Panc1 (cell line): ENCODE measurements at regions not wholly inside any gene's neighbourhood (a gene's known extent, or its start where the extent isn't known, plus 50 kb on each side); places are given as distances from the start of the nearest gene placed in this dataset.

ENCODE experiments used
- ATAC-seq: fragments of 200-7000 bp; cut with Tn5 transposase; 2 replicates; pipeline ENCODE4 v1.9.1; 2020; ENCODE audit warnings: mild to moderate bottlenecking, moderate library complexity
- BruUV-seq: library from RNA; stranded (reverse); fragments of 400-500 nt; replicated peaks from 2 replicates; lab custom pipeline; 2021; lab: Mats Ljungman, UMichigan
- CTCF ChIA-PET: fragments of 300-600 bp; sonication (Branson Sonifier 250); formaldehyde crosslinking; loops from one replicate; lab custom pipeline; 2022; ENCODE audit warnings: antibody characterized with exemption; lab: Charles Lee
- POLR2A ChIA-PET: fragments of 300-600 bp; sonication (Branson Sonifier 250); formaldehyde crosslinking; loops from one replicate; lab custom pipeline; 2022; ENCODE audit warnings: antibody characterized with exemption; lab: Charles Lee
- DNase-seq: peaks from one replicate; pipeline ENCODE4 v3.0.0-alpha.2; 2010; ENCODE audit warnings: low read depth, low spot score
- H3K27ac ChIP-seq: 2 replicates; pipeline ENCODE4 v1.5.1; 2011; ENCODE audit warnings: mild to moderate bottlenecking, low read length, inconsistent platforms
- H3K27me3 ChIP-seq: fragments of 200-500 bp; sonication (Bioruptor generic); 2 replicates; pipeline ENCODE4 v1.6.0; 2014; ENCODE audit warnings: low read length, inconsistent platforms; ENCODE audit not compliant: control insufficient read depth, insufficient read depth
- H3K36me3 ChIP-seq: fragments of 200-500 bp; sonication (Bioruptor generic); 2 replicates; pipeline ENCODE4 v1.5.1; 2014; ENCODE audit warnings: inconsistent platforms, mild to moderate bottlenecking, low read length, moderate library complexity; ENCODE audit not compliant: control insufficient read depth, insufficient read depth
- H3K4me1 ChIP-seq: 2 replicates; pipeline ENCODE4 v1.5.1; 2011; ENCODE audit warnings: inconsistent platforms, mild to moderate bottlenecking, low read length, moderate library complexity; ENCODE audit not compliant: control insufficient read depth, insufficient read depth
- H3K4me3 ChIP-seq, 2 experiments: 2 replicates each; pipeline ENCODE4 v1.5.1; 2011 to 2012; ENCODE audit warnings: low read depth in 2 of 2, low read length in 2 of 2, mild to moderate bottlenecking in 2 of 2, inconsistent platforms in 1 of 2, moderate library complexity in 1 of 2
- H3K9me3 ChIP-seq: fragments of 200-500 bp; sonication (Bioruptor generic); 2 replicates; pipeline ENCODE4 v1.5.1; 2014; ENCODE audit warnings: low read depth, mild to moderate bottlenecking, inconsistent platforms, low read length, moderate library complexity; ENCODE audit not compliant: control insufficient read depth, insufficient read depth
- CTCF ChIP-seq: fragments of 450-650 bp; IDR thresholded peaks from 2 replicates; pipeline ENCODE4 v1.5.1; 2017; ENCODE audit warnings: mild to moderate bottlenecking
- POLR2AphosphoS5 ChIP-seq: IDR thresholded peaks from 2 replicates; pipeline ENCODE4 v1.6.1; 2012; ENCODE audit warnings: mild to moderate bottlenecking, low read depth, low read length, moderate library complexity
- REST ChIP-seq, 2 experiments: IDR thresholded peaks; 2 replicates each; pipeline ENCODE4 v1.6.1; 2011 to 2012; ENCODE audit warnings: low read depth in 2 of 2, control low read depth in 1 of 2, low read length in 1 of 2, mild to moderate bottlenecking in 1 of 2, moderate library complexity in 1 of 2; ENCODE audit not compliant: insufficient read depth in 1 of 2
- SIN3A ChIP-seq: IDR thresholded peaks from 2 replicates; pipeline ENCODE4 v1.6.1; 2012; ENCODE audit warnings: low read depth, mild to moderate bottlenecking, low read length, moderate library complexity, borderline replicate concordance; ENCODE audit not compliant: insufficient read depth
- TCF7L2 ChIP-seq: IDR thresholded peaks from 2 replicates; pipeline ENCODE4 v1.6.1; 2011; ENCODE audit warnings: mild to moderate bottlenecking, low read depth, low read length, inconsistent platforms
- in situ Hi-C: cut with HindIII; loops from 2 replicates; pipeline ENCODE4 v1.10.0; 2016; ENCODE audit warnings: low sequenced_read_pairs, low pct_unique_long_range_greater_than_20kb
- intact Hi-C: fragments of 100-400 bp; cut with micrococcal nuclease; formaldehyde crosslinking; loops from one replicate; pipeline ENCODE4 v1.10.0; 2022; ENCODE audit not compliant: unreplicated experiment

GRCh38 chr5:2375291-2375690 is 376.2 kb downstream of the IRX2 start:
- TF ChIP-seq TCF7L2 (no peak), REST (IDR thresholded peaks at IDR 0.05; ENCODE audit: insufficient read depth in 1 of 2, low read depth in 2 of 2, low read length in 1 of 2) (no peak), POLR2AphosphoS5 (no peak)
- Histone ChIP-seq H3K27me3 (no peaks in the 10 kb centered on the region), H3K4me1 (no peaks in the 10 kb centered on the region), H3K4me3 (no peak overlapping the region), H3K36me3 (no peaks in the 10 kb centered on the region), H3K9me3 (no peaks in the 10 kb centered on the region), H3K27ac (no peak overlapping the region)
- in situ Hi-C loops: no loop called here
- ChIA-PET POLR2A (no interaction called here), CTCF (no interaction called here)
- intact Hi-C loops: no loop called here
- DNase-seq: no peak
- no TSS peak for BruUV-seq
- ATAC-seq: no peak

- Histone ChIP-seq H3K27ac (no peak overlapping the region), H3K4me1 (no peaks in the 10 kb centered on the region), H3K4me3 (no peak overlapping the region), H3K36me3 (no peaks in the 10 kb centered on the region), H3K27me3 (no peaks in the 10 kb centered on the region), H3K9me3 (no peaks in the 10 kb centered on the region)
- no peak for TF ChIP-seq POLR2AphosphoS5
- no peak for TF ChIP-seq CTCF
- TF ChIP-seq SIN3A: no peak
- no peak for TF ChIP-seq TCF7L2
- TF ChIP-seq REST (IDR thresholded peaks at IDR 0.05; ENCODE audit: insufficient read depth in 1 of 2, low read depth in 2 of 2, low read length in 1 of 2): no peak
- ChIA-PET POLR2A (no interaction called here), CTCF (no interaction called here)
- no TSS peak for BruUV-seq
- intact Hi-C loops (no loop called here), in situ Hi-C loops (no loop called here)
- DNase-seq (no peak), ATAC-seq (no peak)
Observed at GRCh38 chr5:2374703-2375102, 376.8 kb downstream of the IRX2 start.
